H1 (cell line): ENCODE measurements at regions not wholly inside any gene's neighbourhood (a gene's known extent, or its start where the extent isn't known, plus 50 kb on each side); places are given as distances from the start of the nearest gene placed in this dataset.

Source experiments
- ASH2L ChIP-seq: fragments of 200-600, 300-600 bp; sonication (generic); IDR thresholded peaks from one replicate; pipeline ENCODE4 v1.7.1; 2017; ENCODE audit warnings: low read length
- BACH1 ChIP-seq: IDR thresholded peaks from 2 replicates; pipeline ENCODE4 v1.6.1; 2012; ENCODE audit warnings: low read length, improper control_type of control experiment
- BRCA1 ChIP-seq: IDR thresholded peaks from 2 replicates; pipeline ENCODE4 v1.6.1; 2012; ENCODE audit warnings: low read depth, low read length, improper control_type of control experiment
- CBX8 ChIP-seq: fragments of 300-800, 300-1000 bp; sonication (generic); IDR thresholded peaks from 2 replicates; pipeline ENCODE4 v1.7.1; 2016; ENCODE audit warnings: low read depth, low read length, borderline replicate concordance
- CHD2 ChIP-seq: IDR thresholded peaks from 2 replicates; pipeline ENCODE4 v1.6.1; 2012; ENCODE audit warnings: low read length, improper control_type of control experiment
- CHD7 ChIP-seq: fragments of 300-600 bp; sonication (generic); IDR thresholded peaks from 2 replicates; pipeline ENCODE4 v1.7.1; 2012; ENCODE audit warnings: low read length, moderate library complexity, mild to moderate bottlenecking, inconsistent platforms; ENCODE audit not compliant: insufficient replicate concordance
- NANOG ChIP-seq: IDR thresholded peaks from 2 replicates; pipeline ENCODE4 v1.6.1; 2011; ENCODE audit warnings: low read length, low read depth, mild to moderate bottlenecking, inconsistent platforms; ENCODE audit not compliant: insufficient read depth, poor library complexity, severe bottlenecking
- SAP30 ChIP-seq: fragments of 300-600 bp; sonication (generic); IDR thresholded peaks from 2 replicates; pipeline ENCODE4 v1.7.1; 2012; ENCODE audit warnings: low read length, moderate library complexity, mild to moderate bottlenecking, inconsistent platforms; ENCODE audit not compliant: insufficient read depth, insufficient replicate concordance
- SRF ChIP-seq: IDR thresholded peaks from 2 replicates; pipeline ENCODE4 v1.6.1; 2011; ENCODE audit warnings: mild to moderate bottlenecking, low read depth, low read length, moderate library complexity
- TAF7 ChIP-seq: optimal IDR thresholded peaks from 2 replicates; pipeline ENCODE3; 2011; ENCODE audit warnings: low read depth, mild to moderate bottlenecking, inconsistent platforms, low read length, moderate library complexity, borderline replicate concordance

- TF ChIP-seq CHD7: no peak
- no peak for TF ChIP-seq BRCA1
- TF ChIP-seq SAP30: no peak
- TF ChIP-seq ASH2L: no peak
- no peak for TF ChIP-seq CHD2
- no peak for TF ChIP-seq CBX8
- TF ChIP-seq BACH1: no peak
- no peak for TF ChIP-seq SRF
- no peak for TF ChIP-seq NANOG
- no peak for TF ChIP-seq TAF7
Measured at GRCh38 chr18:11339188-11339775, 189.9 kb upstream of the PIEZO2 start (continued).
